ENCODE measurements at regions not wholly inside any gene's neighbourhood (a gene's known extent, or its start where the extent isn't known, plus 50 kb on each side); places are given as distances from the start of the nearest gene placed in this dataset.

- H3K27ac ChIP-seq (ENCODE audit: low read length), result no peak overlapping the region
- ATAC-seq, result no peak
- H3K4me1 ChIP-seq (ENCODE audit: control insufficient read depth, insufficient read depth, low read length), result no peaks in the 10 kb centered on the region
- no peaks in the 10 kb centered on the region for H3K9me3 ChIP-seq (ENCODE audit: control insufficient read depth, insufficient read depth, low read depth, low read length)
- BruUV-seq (replicated peaks), result no TSS peak
- no peak overlapping the region for H3K4me3 ChIP-seq (ENCODE audit: low read depth in 2 of 2, low read length in 2 of 2)
- in situ Hi-C loops (cut with HindIII; ENCODE audit: low pct_unique_long_range_greater_than_20kb, low sequenced_read_pairs) (no loop called here), intact Hi-C loops (cut with micrococcal nuclease; ENCODE audit: unreplicated experiment) (no loop called here)
- H3K36me3 ChIP-seq (ENCODE audit: control insufficient read depth, insufficient read depth, low read length), result no peaks in the 10 kb centered on the region
- no peak for DNase-seq (ENCODE audit: low read depth, low spot score)
- TF ChIP-seq TCF7L2 (IDR thresholded peaks at IDR 0.05; ENCODE audit: low read depth, low read length) (no peak), SIN3A (IDR thresholded peaks at IDR 0.05; ENCODE audit: borderline replicate concordance, insufficient read depth, low read depth, low read length) (no peak), POLR2AphosphoS5 (IDR thresholded peaks at IDR 0.05; ENCODE audit: low read depth, low read length) (no peak)
- TF ChIP-seq, protein P1, sequence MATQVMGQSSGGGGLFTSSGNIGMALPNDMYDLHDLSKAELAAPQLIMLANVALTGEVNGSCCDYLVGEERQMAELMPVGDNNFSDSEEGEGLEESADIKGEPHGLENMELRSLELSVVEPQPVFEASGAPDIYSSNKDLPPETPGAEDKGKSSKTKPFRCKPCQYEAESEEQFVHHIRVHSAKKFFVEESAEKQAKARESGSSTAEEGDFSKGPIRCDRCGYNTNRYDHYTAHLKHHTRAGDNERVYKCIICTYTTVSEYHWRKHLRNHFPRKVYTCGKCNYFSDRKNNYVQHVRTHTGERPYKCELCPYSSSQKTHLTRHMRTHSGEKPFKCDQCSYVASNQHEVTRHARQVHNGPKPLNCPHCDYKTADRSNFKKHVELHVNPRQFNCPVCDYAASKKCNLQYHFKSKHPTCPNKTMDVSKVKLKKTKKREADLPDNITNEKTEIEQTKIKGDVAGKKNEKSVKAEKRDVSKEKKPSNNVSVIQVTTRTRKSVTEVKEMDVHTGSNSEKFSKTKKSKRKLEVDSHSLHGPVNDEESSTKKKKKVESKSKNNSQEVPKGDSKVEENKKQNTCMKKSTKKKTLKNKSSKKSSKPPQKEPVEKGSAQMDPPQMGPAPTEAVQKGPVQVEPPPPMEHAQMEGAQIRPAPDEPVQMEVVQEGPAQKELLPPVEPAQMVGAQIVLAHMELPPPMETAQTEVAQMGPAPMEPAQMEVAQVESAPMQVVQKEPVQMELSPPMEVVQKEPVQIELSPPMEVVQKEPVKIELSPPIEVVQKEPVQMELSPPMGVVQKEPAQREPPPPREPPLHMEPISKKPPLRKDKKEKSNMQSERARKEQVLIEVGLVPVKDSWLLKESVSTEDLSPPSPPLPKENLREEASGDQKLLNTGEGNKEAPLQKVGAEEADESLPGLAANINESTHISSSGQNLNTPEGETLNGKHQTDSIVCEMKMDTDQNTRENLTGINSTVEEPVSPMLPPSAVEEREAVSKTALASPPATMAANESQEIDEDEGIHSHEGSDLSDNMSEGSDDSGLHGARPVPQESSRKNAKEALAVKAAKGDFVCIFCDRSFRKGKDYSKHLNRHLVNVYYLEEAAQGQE (IDR thresholded peaks at IDR 0.05; ENCODE audit: insufficient read depth in 1 of 2, low read depth in 2 of 2, low read length in 1 of 2), result no peak
- TF ChIP-seq, protein P2, sequence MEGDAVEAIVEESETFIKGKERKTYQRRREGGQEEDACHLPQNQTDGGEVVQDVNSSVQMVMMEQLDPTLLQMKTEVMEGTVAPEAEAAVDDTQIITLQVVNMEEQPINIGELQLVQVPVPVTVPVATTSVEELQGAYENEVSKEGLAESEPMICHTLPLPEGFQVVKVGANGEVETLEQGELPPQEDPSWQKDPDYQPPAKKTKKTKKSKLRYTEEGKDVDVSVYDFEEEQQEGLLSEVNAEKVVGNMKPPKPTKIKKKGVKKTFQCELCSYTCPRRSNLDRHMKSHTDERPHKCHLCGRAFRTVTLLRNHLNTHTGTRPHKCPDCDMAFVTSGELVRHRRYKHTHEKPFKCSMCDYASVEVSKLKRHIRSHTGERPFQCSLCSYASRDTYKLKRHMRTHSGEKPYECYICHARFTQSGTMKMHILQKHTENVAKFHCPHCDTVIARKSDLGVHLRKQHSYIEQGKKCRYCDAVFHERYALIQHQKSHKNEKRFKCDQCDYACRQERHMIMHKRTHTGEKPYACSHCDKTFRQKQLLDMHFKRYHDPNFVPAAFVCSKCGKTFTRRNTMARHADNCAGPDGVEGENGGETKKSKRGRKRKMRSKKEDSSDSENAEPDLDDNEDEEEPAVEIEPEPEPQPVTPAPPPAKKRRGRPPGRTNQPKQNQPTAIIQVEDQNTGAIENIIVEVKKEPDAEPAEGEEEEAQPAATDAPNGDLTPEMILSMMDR (IDR thresholded peaks at IDR 0.05), result no peak
- ChIA-PET POLR2A (no interaction called here), CTCF (no interaction called here)
- no peaks in the 10 kb centered on the region for H3K27me3 ChIP-seq (ENCODE audit: control insufficient read depth, insufficient read depth, low read length)
These were observed 264.2 kb downstream of the INSC start for GRCh38 chr11:15378941-15379340.

- no peak overlapping the region for H3K4me3 ChIP-seq (ENCODE audit: low read depth in 2 of 2, low read length in 2 of 2)
- no peaks in the 10 kb centered on the region for H3K9me3 ChIP-seq (ENCODE audit: control insufficient read depth, insufficient read depth, low read depth, low read length)
- DNase-seq (ENCODE audit: low read depth, low spot score) (no peak), ATAC-seq (no peak)
- in situ Hi-C loops (cut with HindIII; ENCODE audit: low pct_unique_long_range_greater_than_20kb, low sequenced_read_pairs) (no loop called here), intact Hi-C loops (cut with micrococcal nuclease; ENCODE audit: unreplicated experiment) (no loop called here)
- no peaks in the 10 kb centered on the region for H3K27me3 ChIP-seq (ENCODE audit: control insufficient read depth, insufficient read depth, low read length)
- no peak overlapping the region for H3K27ac ChIP-seq (ENCODE audit: low read length)
- ChIA-PET CTCF (no interaction called here), POLR2A (no interaction called here)
- no TSS peak for BruUV-seq (replicated peaks)
- no peaks in the 10 kb centered on the region for H3K4me1 ChIP-seq (ENCODE audit: control insufficient read depth, insufficient read depth, low read length)
- TF ChIP-seq SIN3A (IDR thresholded peaks at IDR 0.05; ENCODE audit: borderline replicate concordance, insufficient read depth, low read depth, low read length), result no peak
- TF ChIP-seq POLR2AphosphoS5 (IDR thresholded peaks at IDR 0.05; ENCODE audit: low read depth, low read length), result no peak
- TF ChIP-seq, protein P1 (IDR thresholded peaks at IDR 0.05; ENCODE audit: insufficient read depth in 1 of 2, low read depth in 2 of 2, low read length in 1 of 2), result no peak
- no peak for TF ChIP-seq TCF7L2 (IDR thresholded peaks at IDR 0.05; ENCODE audit: low read depth, low read length)
- TF ChIP-seq, protein P2 (IDR thresholded peaks at IDR 0.05), result no peak
- H3K36me3 ChIP-seq (ENCODE audit: control insufficient read depth, insufficient read depth, low read length), result no peaks in the 10 kb centered on the region
These were observed 264.8 kb downstream of the INSC start for GRCh38 chr11:15379483-15379882.

All from Panc1 (cell line).